H9 (cell line): ENCODE measurements at regions not wholly inside any gene's neighbourhood (a gene's known extent, or its start where the extent isn't known, plus 50 kb on each side); places are given as distances from the start of the nearest gene placed in this dataset.

ENCODE experiments used
- DNase-seq: peaks from one replicate; pipeline ENCODE4 v3.0.0-alpha.2; 2017
- H2AFZ ChIP-seq: one replicate; pipeline ENCODE4 v1.6.1; 2013; ENCODE audit warnings: mild to moderate bottlenecking, low read length, control low read depth, moderate library complexity
- H2AK5ac ChIP-seq: 2 replicates; pipeline ENCODE4 v1.6.1; 2013; ENCODE audit warnings: low read length, control low read depth, mixed read lengths; ENCODE audit not compliant: insufficient read length
- H2BK120ac ChIP-seq: one replicate; pipeline ENCODE4 v1.6.1; 2013; ENCODE audit warnings: low read depth, mild to moderate bottlenecking, low read length, control low read depth, inconsistent platforms; ENCODE audit not compliant: poor library complexity, severe bottlenecking
- H2BK12ac ChIP-seq: 2 replicates; pipeline ENCODE4 v1.6.1; 2013; ENCODE audit warnings: low read length, control low read depth, mixed read lengths, low read depth; ENCODE audit not compliant: insufficient read length
- H2BK15ac ChIP-seq: 2 replicates; pipeline ENCODE4 v1.6.1; 2013; ENCODE audit warnings: low read depth, low read length, control low read depth
- H2BK20ac ChIP-seq: one replicate; pipeline ENCODE4 v1.6.1; 2013; ENCODE audit warnings: low read depth, mild to moderate bottlenecking, low read length, control low read depth, inconsistent platforms; ENCODE audit not compliant: poor library complexity, severe bottlenecking
- H2BK5ac ChIP-seq: 2 replicates; pipeline ENCODE4 v1.6.1; 2013; ENCODE audit warnings: low read length, control low read depth, mixed read lengths; ENCODE audit not compliant: insufficient read length
- H3K14ac ChIP-seq: 2 replicates; pipeline ENCODE4 v1.6.1; 2013; ENCODE audit warnings: low read length, control low read depth; ENCODE audit not compliant: insufficient read depth
- H3K18ac ChIP-seq: 2 replicates; pipeline ENCODE4 v1.6.1; 2013; ENCODE audit warnings: low read depth, mild to moderate bottlenecking, mixed read lengths, low read length, control low read depth; ENCODE audit not compliant: insufficient read length
- H3K23ac ChIP-seq: 2 replicates; pipeline ENCODE4 v1.6.1; 2013; ENCODE audit warnings: low read length, control low read depth, mixed read lengths, low read depth; ENCODE audit not compliant: insufficient read length
- H3K23me2 ChIP-seq: 2 replicates; pipeline ENCODE4 v1.6.1; 2013; ENCODE audit warnings: low read depth, mild to moderate bottlenecking, mixed read lengths, low read length, control low read depth; ENCODE audit not compliant: insufficient read length, poor library complexity, severe bottlenecking
- H3K27ac ChIP-seq: 2 replicates; pipeline ENCODE4 v1.5.1; 2013; ENCODE audit warnings: low read length, control low read depth, mixed read lengths, low read depth; ENCODE audit not compliant: insufficient read length
- H3K27me3 ChIP-seq: 2 replicates; pipeline ENCODE4 v1.6.1; 2013; ENCODE audit warnings: low read length, control low read depth, inconsistent platforms; ENCODE audit not compliant: insufficient read depth
- H3K4ac ChIP-seq: 2 replicates; pipeline ENCODE4 v1.6.1; 2013; ENCODE audit warnings: low read depth, mild to moderate bottlenecking, control low read depth, inconsistent platforms, low read length, moderate library complexity
- H3K4me1 ChIP-seq: 2 replicates; pipeline ENCODE4 v1.6.1; 2013; ENCODE audit warnings: low read length, control low read depth, inconsistent platforms; ENCODE audit not compliant: insufficient read depth
- H3K4me2 ChIP-seq: 2 replicates; pipeline ENCODE4 v1.6.1; 2013; ENCODE audit warnings: low read length, control low read depth, mixed read lengths; ENCODE audit not compliant: insufficient read length, insufficient read depth
- H3K56ac ChIP-seq: 2 replicates; pipeline ENCODE4 v1.6.1; 2013; ENCODE audit warnings: low read depth, mild to moderate bottlenecking, mixed read lengths, low read length, control low read depth; ENCODE audit not compliant: insufficient read length
- H3K79me1 ChIP-seq: 2 replicates; pipeline ENCODE4 v1.6.1; 2013; ENCODE audit warnings: low read depth, mild to moderate bottlenecking, moderate library complexity, low read length, control low read depth, inconsistent platforms; ENCODE audit not compliant: insufficient read depth, poor library complexity, severe bottlenecking
- H3K79me2 ChIP-seq: 2 replicates; pipeline ENCODE4 v1.6.1; 2013; ENCODE audit warnings: low read length, control low read depth, inconsistent platforms; ENCODE audit not compliant: insufficient read depth
- H3K9ac ChIP-seq: 2 replicates; pipeline ENCODE4 v1.6.1; 2013; ENCODE audit warnings: low read length, control low read depth, mixed read lengths; ENCODE audit not compliant: insufficient read length; ENCODE audit errors: extremely low read depth
- H3K9me3 ChIP-seq: one replicate; pipeline ENCODE4 v1.6.1; 2013; ENCODE audit warnings: low read depth, low read length, inconsistent platforms; ENCODE audit not compliant: control insufficient read depth
- H3T11ph ChIP-seq: one replicate; pipeline ENCODE4 v1.6.1; 2013; ENCODE audit warnings: mild to moderate bottlenecking, low read length, control low read depth, inconsistent platforms
- H4K20me1 ChIP-seq: one replicate; pipeline ENCODE4 v1.6.1; 2013; ENCODE audit not compliant: control insufficient read depth, insufficient read length, insufficient read depth
- H4K5ac ChIP-seq: 2 replicates; pipeline ENCODE4 v1.6.1; 2013; ENCODE audit warnings: low read depth, mild to moderate bottlenecking, mixed read lengths, low read length, control low read depth; ENCODE audit not compliant: insufficient read length
- H4K8ac ChIP-seq: replicated peaks from 2 replicates; pipeline ENCODE4 v1.6.1; 2013; ENCODE audit warnings: low read length, control low read depth, mixed read lengths, low read depth; ENCODE audit not compliant: insufficient read length
- H4K91ac ChIP-seq: 2 replicates; pipeline ENCODE4 v1.6.1; 2013; ENCODE audit warnings: low read depth, mild to moderate bottlenecking, moderate library complexity, mixed read lengths, low read length, control low read depth; ENCODE audit not compliant: insufficient read length
- H3K27ac Mint-ChIP-seq, 3 experiments: 2 replicates in 2 of 3; 3 replicates in 1 of 3; pipeline ENCODE4 v1.8.0; 2020 to 2021; ENCODE audit warnings: mixed read lengths in 3 of 3, mild to moderate bottlenecking in 1 of 3, moderate library complexity in 1 of 3
- H3K27me3 Mint-ChIP-seq: 2 replicates; pipeline ENCODE4 v1.8.0; 2021; ENCODE audit warnings: low read depth, mild to moderate bottlenecking, moderate library complexity, mixed read lengths
- H3K36me3 Mint-ChIP-seq, 3 experiments: 2 replicates in 2 of 3; 3 replicates in 1 of 3; pipeline ENCODE4 v1.8.0; 2020 to 2021; ENCODE audit warnings: low read depth in 3 of 3, mixed read lengths in 3 of 3; ENCODE audit not compliant: insufficient read depth in 1 of 3
- H3K4me1 Mint-ChIP-seq, 2 experiments: 2 replicates each; pipeline ENCODE4 v1.8.0; 2020; ENCODE audit warnings: mixed read lengths in 2 of 2
- H3K4me3 Mint-ChIP-seq, 2 experiments: 2 replicates in 1 of 2; 3 replicates in 1 of 2; pipeline ENCODE4 v1.8.0; 2020 to 2021; ENCODE audit warnings: mild to moderate bottlenecking in 2 of 2, mixed read lengths in 2 of 2, moderate library complexity in 1 of 2
- H3K9me3 Mint-ChIP-seq, 2 experiments: 2 replicates in 1 of 2; 3 replicates in 1 of 2; pipeline ENCODE4 v1.8.0; 2020; ENCODE audit warnings: mild to moderate bottlenecking in 2 of 2, mixed read lengths in 2 of 2, moderate library complexity in 1 of 2
- CTCF ChIP-seq: fragments of 200-600 bp; sonication (generic); conservative IDR thresholded peaks from 3 replicates; pipeline ENCODE4 v1.8.0; 2021; ENCODE audit warnings: antibody characterized with exemption, mild to moderate bottlenecking
- WGBS: extraction: QIAGEN DNeasy Blood & Tissue Kit; methylation state at CpG from one replicate; pipeline ENCODE4 v1.1.7; 2013; ENCODE audit warnings: missing lambda C conversion rate, low lambda C conversion rate, mixed read lengths; ENCODE audit not compliant: insufficient read length; ENCODE audit errors: extremely low coverage; 5-methylcytosine and 5-hydroxymethylcytosine counted together

GRCh38 chr10:80700760-80701444 lies 163.2 kb downstream of the SH2D4B start:
- H3K9me3 Mint-ChIP-seq, result no peaks in the 10 kb centered on the region; a peak in 1 of 5 replicates
- Histone ChIP-seq H3K9ac (no peak overlapping the region), H2AFZ (no peak overlapping the region), H4K5ac (no peak overlapping the region), H4K91ac (no peak overlapping the region), H3T11ph (no peak overlapping the region), H2BK12ac (no peak overlapping the region), H3K18ac (no peak overlapping the region), H2BK5ac (no peak overlapping the region), H2BK20ac (no peak overlapping the region), H3K23me2 (no peaks in the 10 kb centered on the region), H4K8ac (no peak overlapping the region), H3K4ac (no peak overlapping the region), H3K4me2 (no peak overlapping the region), H3K79me2 (no peaks in the 10 kb centered on the region), H3K79me1 (no peaks in the 10 kb centered on the region), H3K9me3 (no peaks in the 10 kb centered on the region), H2AK5ac (no peak overlapping the region), H3K4me1 (no peaks in the 10 kb centered on the region), H3K56ac (no peak overlapping the region), H4K20me1 (no peaks in the 10 kb centered on the region), H3K14ac (no peak overlapping the region), H2BK15ac (no peak overlapping the region), H3K27me3 (no peaks in the 10 kb centered on the region), H2BK120ac (no peak overlapping the region), H3K23ac (no peak overlapping the region), H3K27ac (no peak overlapping the region)
- TF ChIP-seq CTCF, result no peak
- H3K27ac Mint-ChIP-seq, result no peak overlapping the region; a peak in 1 of 7 replicates
- H3K36me3 Mint-ChIP-seq, result no peaks in the 10 kb centered on the region
- no peak overlapping the region for H3K4me3 Mint-ChIP-seq
- no CpG with 5 or more reads among the region's 8 CpGs for WGBS
- no peak for DNase-seq
- no peaks in the 10 kb centered on the region for H3K27me3 Mint-ChIP-seq
- H3K4me1 Mint-ChIP-seq, result peaks cover 7 to 9% of the 10 kb centered on the region in 2 experiments; a peak in 2 of 4 replicates
